ENCODE measurements at regions not wholly inside any gene's neighbourhood (a gene's known extent, or its start where the extent isn't known, plus 50 kb on each side); places are given as distances from the start of the nearest gene placed in this dataset.

GRCh38 chr2:219765231-219765911, 137.9 kb downstream of the SLC4A3 start:
- TF ChIP-seq BCOR (IDR thresholded peaks at IDR 0.05) (no peak), POLR2A (conservative IDR thresholded peaks at IDR 0.05) (no peak), ZNF639 (CRISPR knock-in tag; conservative IDR thresholded peaks at IDR 0.05 in 1 of 2, IDR thresholded peaks at IDR 0.05 in 1 of 2) (no peak), HMGXB4 (CRISPR knock-in tag; IDR thresholded peaks at IDR 0.05) (no peak), ZKSCAN8 (CRISPR knock-in tag; IDR thresholded peaks at IDR 0.05) (no peak), ZNF311 (CRISPR knock-in tag; IDR thresholded peaks at IDR 0.05) (no peak), SMAD1 (IDR thresholded peaks at IDR 0.05; ENCODE audit: low read depth, low read length, partially characterized antibody) (no peak), REST (IDR thresholded peaks at IDR 0.05; ENCODE audit: borderline replicate concordance) (no peak), REST (CRISPR knock-in tag; IDR thresholded peaks at IDR 0.05; ENCODE audit: low read depth) (no peak), ATF3 (IDR thresholded peaks at IDR 0.05) (no peak), ATF3 (CRISPR knock-in tag; conservative IDR thresholded peaks at IDR 0.05) (no peak), XRCC5 (IDR thresholded peaks at IDR 0.05; ENCODE audit: low read depth, low read length) (no peak), KLF10 (CRISPR knock-in tag; IDR thresholded peaks at IDR 0.05) (no peak)

Measured in K562 (cell line).